Gastroesophageal sphincter (tissue), 3 donors: ENCODE measurements at regions not wholly inside any gene's neighbourhood (a gene's known extent, or its start where the extent isn't known, plus 50 kb on each side); places are given as distances from the start of the nearest gene placed in this dataset.

Experiments
- CTCF ChIP-seq, 4 experiments: fragments of 200-600 bp in 2 of 4; fragments of 450-650 bp in 2 of 4; sonication (generic) in 1 of 4; IDR thresholded peaks; one replicate each; pipeline ENCODE4 v1.5.1; 2017 to 2019; ENCODE audit warnings: antibody characterized with exemption in 4 of 4, mild to moderate bottlenecking in 2 of 4, moderate library complexity in 2 of 4
- EP300 ChIP-seq: sonication (generic); formaldehyde crosslinking; IDR thresholded peaks from one replicate; pipeline ENCODE4 v1.6.1; 2017; ENCODE audit warnings: antibody characterized with exemption, mild to moderate bottlenecking
- POLR2A ChIP-seq, 2 donors: fragments of 450-650 bp; IDR thresholded peaks; one replicate each; pipeline ENCODE4 v1.6.1; 2017; ENCODE audit warnings: antibody characterized with exemption in 2 of 2, mild to moderate bottlenecking in 2 of 2, moderate library complexity in 1 of 2

DNA sequence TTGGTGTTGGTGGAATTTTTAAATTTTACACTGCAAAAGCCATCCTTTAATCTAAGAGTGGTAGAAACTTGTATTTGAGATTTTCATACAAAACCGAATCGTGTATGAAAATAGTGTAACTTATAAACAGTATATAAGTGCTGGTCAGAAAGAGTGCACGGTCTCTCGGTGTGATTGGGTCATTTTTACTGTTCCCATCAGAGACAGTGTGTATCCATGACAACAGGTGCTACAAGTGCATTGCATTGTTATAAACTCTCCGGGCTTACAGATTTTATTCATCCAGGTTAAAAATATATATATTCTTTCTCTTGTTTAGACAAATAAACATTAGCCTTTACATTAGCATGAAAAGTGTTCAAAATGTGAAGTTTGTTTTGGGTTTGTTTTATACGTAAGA lies 721.9 kb downstream of the METTL4 start:
- TF ChIP-seq CTCF (IDR thresholded peaks at IDR 0.05): no peak
- TF ChIP-seq POLR2A (IDR thresholded peaks at IDR 0.05): no peak
- no peak for TF ChIP-seq EP300
